H1 (cell line): ENCODE measurements at regions not wholly inside any gene's neighbourhood (a gene's known extent, or its start where the extent isn't known, plus 50 kb on each side); places are given as distances from the start of the nearest gene placed in this dataset.

Experiments
- CTCF ChIA-PET: fragments of 300-600 bp; sonication (Branson Sonifier 250); formaldehyde crosslinking; loops from one replicate; lab custom pipeline; 2021; ENCODE audit not compliant: partially characterized antibody; lab: Charles Lee
- POLR2A ChIA-PET: fragments of 300-600 bp; sonication (Branson Sonifier 250); formaldehyde crosslinking; loops from one replicate; lab custom pipeline; 2021; ENCODE audit warnings: inconsistent platforms; ENCODE audit not compliant: partially characterized antibody; lab: Charles Lee
- DNase-seq, 2 experiments: peaks; one replicate each; pipeline versions ENCODE4 v3.0.0 to v3.0.0-alpha.2; 2010 to 2022; ENCODE audit warnings: low spot score in 2 of 2, low read depth in 1 of 2, mixed read lengths in 1 of 2
- FAIRE-seq: peaks from 2 replicates; lab custom pipeline; 2011; peaks lifted over from hg19 to GRCh38; lab: Jason Lieb, UNC
- H2AFZ ChIP-seq: 2 replicates; pipeline ENCODE4 v1.8.1; 2012; ENCODE audit warnings: low read length, inconsistent platforms
- H2AK5ac ChIP-seq: 2 replicates; pipeline ENCODE4 v1.6.1; 2013; ENCODE audit warnings: low read depth, low read length
- H2BK120ac ChIP-seq: replicated peaks from 2 replicates; pipeline ENCODE3; 2013; ENCODE audit warnings: low read depth, low read length, inconsistent platforms
- H2BK12ac ChIP-seq: 2 replicates; pipeline ENCODE4 v1.6.1; 2013; ENCODE audit warnings: low read depth, low read length
- H2BK15ac ChIP-seq: 2 replicates; pipeline ENCODE4 v1.6.1; 2013; ENCODE audit warnings: low read length
- H2BK20ac ChIP-seq: 2 replicates; pipeline ENCODE4 v1.6.1; 2013; ENCODE audit warnings: low read length
- H2BK5ac ChIP-seq: 2 replicates; pipeline ENCODE4 v1.6.1; 2013; ENCODE audit warnings: low read depth, low read length
- H3K14ac ChIP-seq: 2 replicates; pipeline ENCODE4 v1.6.1; 2013; ENCODE audit warnings: inconsistent platforms; ENCODE audit not compliant: insufficient read length
- H3K18ac ChIP-seq: 2 replicates; pipeline ENCODE4 v1.6.1; 2013; ENCODE audit warnings: low read length; ENCODE audit errors: extremely low read depth
- H3K23ac ChIP-seq: 2 replicates; pipeline ENCODE4 v1.6.1; 2013; ENCODE audit warnings: inconsistent platforms; ENCODE audit not compliant: insufficient read length
- H3K23me2 ChIP-seq: 2 replicates; pipeline ENCODE4 v1.6.1; 2013; ENCODE audit warnings: low read depth, low read length
- H3K27ac ChIP-seq: 2 replicates; pipeline ENCODE4 v1.6.1; 2011; ENCODE audit warnings: low read depth, low read length, inconsistent platforms
- H3K27me3 ChIP-seq, 4 experiments: replicated peaks in 1 of 4; 1 replicate in 1 of 4; 2 replicates in 3 of 4; pipeline versions ENCODE4 v1.6.1 to v1.8.1; 2011 to 2013; ENCODE audit warnings: low read length in 3 of 4, mild to moderate bottlenecking in 3 of 4, inconsistent platforms in 2 of 4, mixed read lengths in 2 of 4, moderate library complexity in 1 of 4; ENCODE audit not compliant: control insufficient read depth in 3 of 4, insufficient read depth in 3 of 4; ENCODE audit errors: extremely low read depth in 1 of 4
- H3K36me3 ChIP-seq, 4 experiments: 2 replicates each; pipeline versions ENCODE4 v1.6.1 to v1.8.1; 2011 to 2013; ENCODE audit warnings: mild to moderate bottlenecking in 4 of 4, low read length in 3 of 4, moderate library complexity in 2 of 4, control low read depth in 1 of 4, inconsistent platforms in 1 of 4; ENCODE audit not compliant: insufficient read depth in 4 of 4, control insufficient read depth in 2 of 4
- H3K4ac ChIP-seq: replicated peaks from 2 replicates; pipeline ENCODE3; 2013; ENCODE audit warnings: low read length, low read depth, mixed read lengths, inconsistent platforms; ENCODE audit not compliant: insufficient read length
- H3K4me1 ChIP-seq, 4 experiments: replicated peaks in 1 of 4; 1 replicate in 1 of 4; 2 replicates in 3 of 4; pipeline versions ENCODE4 v1.6.1 to v1.8.1; 2011 to 2013; ENCODE audit warnings: low read length in 3 of 4, inconsistent platforms in 2 of 4, mixed read lengths in 1 of 4; ENCODE audit not compliant: insufficient read depth in 4 of 4, control insufficient read depth in 3 of 4
- H3K4me2 ChIP-seq, 2 experiments: 2 replicates each; pipeline versions ENCODE4 v1.6.1 to v1.8.1; 2011 to 2013; ENCODE audit warnings: low read depth in 2 of 2, low read length in 2 of 2, control low read depth in 1 of 2, inconsistent platforms in 1 of 2, mild to moderate bottlenecking in 1 of 2; ENCODE audit not compliant: insufficient read depth in 1 of 2
- H3K4me3 ChIP-seq, 4 experiments: fragments of 200-600, 300-600 bp in 1 of 4; sonication (generic), shearing (Covaris generic), sonication (Bioruptor Twin) in 1 of 4; 2 replicates each; pipeline versions ENCODE4 v1.5.1 to v1.8.1; 2011 to 2016; ENCODE audit warnings: low read length in 4 of 4, low read depth in 3 of 4, control low read depth in 2 of 4, inconsistent platforms in 2 of 4, mild to moderate bottlenecking in 2 of 4, mixed read lengths in 1 of 4, moderate library complexity in 1 of 4; ENCODE audit not compliant: insufficient read depth in 2 of 4; ENCODE audit errors: extremely low read depth in 1 of 4
- H3K56ac ChIP-seq: replicated peaks from 2 replicates; pipeline ENCODE3; 2013; ENCODE audit warnings: low read depth, mild to moderate bottlenecking, mixed read lengths, low read length, inconsistent platforms; ENCODE audit not compliant: insufficient read length
- H3K79me1 ChIP-seq: 2 replicates; pipeline ENCODE4 v1.6.1; 2013; ENCODE audit warnings: low read depth, low read length, control low read depth
- H3K79me2 ChIP-seq, 2 experiments: 2 replicates each; pipeline versions ENCODE4 v1.6.1 to v1.8.1; 2012 to 2013; ENCODE audit warnings: low read length in 2 of 2, mild to moderate bottlenecking in 2 of 2, inconsistent platforms in 1 of 2; ENCODE audit not compliant: insufficient read depth in 2 of 2, control insufficient read depth in 1 of 2
- H3K9ac ChIP-seq, 4 experiments: replicated peaks in 1 of 4; 1 replicate in 1 of 4; 2 replicates in 3 of 4; pipeline versions ENCODE4 v1.6.1 to v1.8.1; 2011 to 2013; ENCODE audit warnings: low read depth in 3 of 4, low read length in 3 of 4, control low read depth in 2 of 4, mild to moderate bottlenecking in 2 of 4, moderate library complexity in 2 of 4, inconsistent platforms in 1 of 4; ENCODE audit errors: extremely low read depth in 1 of 4
- H3K9me3 ChIP-seq, 2 experiments: 2 replicates each; pipeline versions ENCODE4 v1.6.1 to v1.8.1; 2012 to 2013; ENCODE audit warnings: mild to moderate bottlenecking in 2 of 2, moderate library complexity in 2 of 2, control low read depth in 1 of 2, inconsistent platforms in 1 of 2, low read depth in 1 of 2, low read length in 1 of 2, mixed read lengths in 1 of 2; ENCODE audit not compliant: insufficient read depth in 2 of 2
- H4K20me1 ChIP-seq, 2 experiments: replicated peaks in 1 of 2; 2 replicates each; pipeline versions ENCODE3 to v1.8.1; 2011 to 2013; ENCODE audit warnings: inconsistent platforms in 2 of 2, low read length in 2 of 2, mild to moderate bottlenecking in 1 of 2; ENCODE audit not compliant: insufficient read depth in 2 of 2, control insufficient read depth in 1 of 2
- H4K5ac ChIP-seq: 2 replicates; pipeline ENCODE4 v1.6.1; 2013; ENCODE audit warnings: low read length, low read depth, mixed read lengths, inconsistent platforms; ENCODE audit not compliant: insufficient read length
- H4K8ac ChIP-seq: 2 replicates; pipeline ENCODE4 v1.8.0; 2013; ENCODE audit warnings: mild to moderate bottlenecking, moderate library complexity, low read length, inconsistent platforms; ENCODE audit not compliant: insufficient read depth; ENCODE audit errors: extremely low read depth
- H4K91ac ChIP-seq: replicated peaks from 2 replicates; pipeline ENCODE3; 2013; ENCODE audit warnings: low read length, mixed read lengths, inconsistent platforms; ENCODE audit not compliant: insufficient read length
- CBX5 ChIP-seq: fragments of 300-800, 300-1000 bp; sonication (generic); IDR thresholded peaks from 2 replicates; pipeline ENCODE4 v1.7.1; 2016; ENCODE audit warnings: antibody characterized with exemption, low read length, low read depth
- CBX8 ChIP-seq: fragments of 300-800, 300-1000 bp; sonication (generic); IDR thresholded peaks from 2 replicates; pipeline ENCODE4 v1.7.1; 2016; ENCODE audit warnings: low read depth, low read length, borderline replicate concordance
- EP300 ChIP-seq, 2 experiments: IDR thresholded peaks; 1 replicate in 1 of 2; 2 replicates in 1 of 2; pipeline ENCODE4 v1.6.1; 2011 to 2012; ENCODE audit warnings: low read depth in 2 of 2, low read length in 2 of 2, mild to moderate bottlenecking in 2 of 2, borderline replicate concordance in 1 of 2, inconsistent platforms in 1 of 2, moderate library complexity in 1 of 2
- SAP30 ChIP-seq: fragments of 300-600 bp; sonication (generic); IDR thresholded peaks from 2 replicates; pipeline ENCODE4 v1.7.1; 2012; ENCODE audit warnings: low read length, moderate library complexity, mild to moderate bottlenecking, inconsistent platforms; ENCODE audit not compliant: insufficient read depth, insufficient replicate concordance
- SP1 ChIP-seq: IDR thresholded peaks from 2 replicates; pipeline ENCODE4 v1.6.1; 2011; ENCODE audit warnings: low read depth, low read length
- WGBS, 2 experiments: shearing (Covaris generic) in 1 of 2; methylation state at CpG; one replicate each; pipeline versions ENCODE4 v1.1.6 to v1.1.7; 2013 to 2015; ENCODE audit warnings: low lambda C conversion rate in 2 of 2, mixed read lengths in 2 of 2, inconsistent platforms in 1 of 2, low coverage in 1 of 2, missing lambda C conversion rate in 1 of 2; ENCODE audit not compliant: insufficient replicate concordance in 2 of 2, insufficient coverage in 1 of 2, insufficient read length in 1 of 2; ENCODE audit errors: extremely low coverage in 1 of 2, missing lambda C conversion rate in 1 of 2; 5-methylcytosine and 5-hydroxymethylcytosine counted together
- TF ChIP-seq, protein P1 (sequence below): IDR thresholded peaks from 2 replicates; pipeline ENCODE4 v1.6.1; 2012; ENCODE audit warnings: inconsistent platforms

DNA sequence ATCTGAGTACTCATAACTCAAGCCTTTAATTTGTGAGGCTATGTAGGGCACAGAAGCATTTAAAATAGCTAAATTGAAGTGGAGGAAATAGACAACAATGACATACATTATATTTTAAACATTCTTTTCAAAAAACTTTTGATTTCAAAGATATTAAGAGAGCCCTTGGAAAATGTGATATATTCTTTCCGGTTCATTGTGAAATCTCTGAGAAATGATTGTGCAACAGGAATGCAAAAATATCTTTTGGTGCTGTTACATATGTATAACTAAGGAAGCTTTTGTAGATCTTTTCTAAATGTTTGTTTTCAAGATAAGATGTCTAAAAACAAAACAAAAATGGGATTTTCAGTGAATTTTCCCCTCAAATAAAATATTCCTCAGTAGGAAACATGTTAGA is 185.2 kb downstream of the LEPR start:
- H4K5ac ChIP-seq: no peak overlapping the region
- H2BK12ac ChIP-seq: no peak overlapping the region
- H2BK120ac ChIP-seq: no peak overlapping the region
- CTCF ChIA-PET: no interaction called here
- H2BK5ac ChIP-seq: no peak overlapping the region
- H3K9ac ChIP-seq: no peak overlapping the region
- no peaks in the 10 kb centered on the region for H3K36me3 ChIP-seq
- no peak overlapping the region for H3K4ac ChIP-seq
- no peak overlapping the region for H3K27ac ChIP-seq
- WGBS, 2 experiments: 82% methylated on average over 1 of the region's 1 CpG; no CpG with 5 or more reads in 1 of the 2 experiments
- no peak overlapping the region for H3K56ac ChIP-seq
- no peak overlapping the region for H3K23ac ChIP-seq
- H4K20me1 ChIP-seq: no peaks in the 10 kb centered on the region
- POLR2A ChIA-PET: no interaction called here
- no peak overlapping the region for H2AFZ ChIP-seq
- TF ChIP-seq SP1 (no peak), CBX5 (no peak), SAP30 (no peak), CBX8 (no peak), EP300 (IDR thresholded peaks at IDR 0.05; ENCODE audit: borderline replicate concordance in 1 of 2, low read depth in 2 of 2, low read length in 2 of 2) (no peak)
- TF ChIP-seq, protein P1, sequence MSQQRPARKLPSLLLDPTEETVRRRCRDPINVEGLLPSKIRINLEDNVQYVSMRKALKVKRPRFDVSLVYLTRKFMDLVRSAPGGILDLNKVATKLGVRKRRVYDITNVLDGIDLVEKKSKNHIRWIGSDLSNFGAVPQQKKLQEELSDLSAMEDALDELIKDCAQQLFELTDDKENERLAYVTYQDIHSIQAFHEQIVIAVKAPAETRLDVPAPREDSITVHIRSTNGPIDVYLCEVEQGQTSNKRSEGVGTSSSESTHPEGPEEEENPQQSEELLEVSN: no peak
- H2AK5ac ChIP-seq: no peak overlapping the region
- no peak overlapping the region for H4K8ac ChIP-seq
- H3K14ac ChIP-seq: no peak overlapping the region
- H3K79me1 ChIP-seq: no peaks in the 10 kb centered on the region
- no peak for DNase-seq
- no peaks in the 10 kb centered on the region for H3K27me3 ChIP-seq
- H3K4me2 ChIP-seq: no peak overlapping the region
- no peak overlapping the region for H4K91ac ChIP-seq
- no peaks in the 10 kb centered on the region for H3K79me2 ChIP-seq
- H3K23me2 ChIP-seq: no peaks in the 10 kb centered on the region; the same call in 1 of the 2 replicates
- H3K4me1 ChIP-seq: no peaks in the 10 kb centered on the region
- H3K18ac ChIP-seq: no peak overlapping the region
- no peak overlapping the region for H2BK15ac ChIP-seq
- no peaks in the 10 kb centered on the region for H3K9me3 ChIP-seq
- no peak overlapping the region for H3K4me3 ChIP-seq
- FAIRE-seq: no peak
- H2BK20ac ChIP-seq: no peak overlapping the region
